GM20431 (cell line): ENCODE measurements at regions not wholly inside any gene's neighbourhood (a gene's known extent, or its start where the extent isn't known, plus 50 kb on each side); places are given as distances from the start of the nearest gene placed in this dataset.
"Not testable (repeated sequence)": the region's sequence is repeated elsewhere in the genome, so short reads cannot be mapped to it uniquely, and the experiment has no call there.

ENCODE experiments used
- in situ Hi-C: fragments of 300-500 bp; cut with MseI, MboI; formaldehyde crosslinking; loops from one replicate; pipeline ENCODE4 v1.15.0; 2020; ENCODE audit warnings: low sequenced_read_pairs; ENCODE audit not compliant: unreplicated experiment

GRCh38 chr2:217366966-217367365, 507.1 kb upstream of the TNP1 start:
- in situ Hi-C loops: no loop called here

GRCh38 chr2:217366266-217366895, 506.5 kb upstream of the TNP1 start:
- in situ Hi-C loops: no loop called here

- in situ Hi-C loops: no loop called here
Observed at GRCh38 chr2:217365656-217366055, 505.8 kb upstream of the TNP1 start.

GRCh38 chr2:217364224-217364623, 504.4 kb upstream of the TNP1 start:
- in situ Hi-C loops: no loop called here

GRCh38 chr2:217363470-217363869, 503.6 kb upstream of the TNP1 start:
- in situ Hi-C loops: no loop called here

GRCh38 chr2:217362710-217363109, 502.8 kb upstream of the TNP1 start:
- in situ Hi-C loops: no loop called here

- in situ Hi-C loops: no loop called here
Observed at GRCh38 chr2:217362286-217362685, 502.4 kb upstream of the TNP1 start.

- in situ Hi-C loops: no loop called here
Observed at GRCh38 chr2:217361483-217361880, 501.6 kb upstream of the TNP1 start.

- in situ Hi-C loops: no loop called here
Observed at GRCh38 chr2:217360781-217361482, 501.1 kb upstream of the TNP1 start.

- in situ Hi-C loops: no loop called here
Observed at GRCh38 chr2:217360111-217360510, 500.2 kb upstream of the TNP1 start.

- in situ Hi-C loops: no loop called here
Observed at GRCh38 chr2:217357886-217358620, 498.2 kb upstream of the TNP1 start.

GRCh38 chr2:217356781-217357180, 496.9 kb upstream of the TNP1 start:
- in situ Hi-C loops: no loop called here

GRCh38 chr2:217356142-217356541, 496.3 kb upstream of the TNP1 start:
- in situ Hi-C loops: no loop called here

GRCh38 chr2:217353591-217353990, 493.7 kb upstream of the TNP1 start:
- in situ Hi-C loops: no loop called here

GRCh38 chr2:217351378-217351777, 491.5 kb upstream of the TNP1 start:
- in situ Hi-C loops: no loop called here

GRCh38 chr2:217349251-217349650, 489.4 kb upstream of the TNP1 start:
- in situ Hi-C loops: no loop called here

GRCh38 chr2:217347630-217348029, 487.8 kb upstream of the TNP1 start:
- in situ Hi-C loops: not testable (repeated sequence)

GRCh38 chr2:217346043-217346442, 486.2 kb upstream of the TNP1 start:
- in situ Hi-C loops: not testable (repeated sequence)

- in situ Hi-C loops: no loop called here
Observed at GRCh38 chr2:217340899-217341298, 481.0 kb upstream of the TNP1 start.

GRCh38 chr2:217340176-217340575, 480.3 kb upstream of the TNP1 start:
- in situ Hi-C loops: no loop called here

GRCh38 chr2:217339753-217340152, 479.9 kb upstream of the TNP1 start:
- in situ Hi-C loops: no loop called here
